AG04450 (cell line): ENCODE measurements at regions not wholly inside any gene's neighbourhood (a gene's known extent, or its start where the extent isn't known, plus 50 kb on each side); places are given as distances from the start of the nearest gene placed in this dataset.

Experiments used
- CTCF ChIA-PET: fragments of 300-600, 350-600 bp; formaldehyde crosslinking; extraction: SDS; loops from one replicate; lab custom pipeline; 2022; ENCODE audit warnings: antibody characterized with exemption, inconsistent platforms; lab: Charles Lee
- POLR2A ChIA-PET: fragments of 350-600 bp; formaldehyde crosslinking; extraction: SDS; loops from one replicate; lab custom pipeline; 2021; ENCODE audit warnings: antibody characterized with exemption, inconsistent platforms; lab: Yijun Ruan, JAX
- DNase-seq: peaks from one replicate; pipeline ENCODE4 v3.0.0-alpha.2; 2011; ENCODE audit warnings: low read depth, low spot score
- H3K27ac ChIP-seq: one replicate; pipeline ENCODE4 v1.5.1; 2012; ENCODE audit warnings: low read depth, low read length, control low read depth
- H3K27me3 ChIP-seq: one replicate; pipeline ENCODE4 v1.6.0; 2012; ENCODE audit warnings: low read length; ENCODE audit not compliant: control insufficient read depth, insufficient read depth
- H3K4me3 ChIP-seq: 2 replicates; pipeline ENCODE4 v1.5.1; 2011; ENCODE audit warnings: mild to moderate bottlenecking, low read depth, low read length, control low read depth
- H3K9me3 ChIP-seq: 2 replicates; pipeline ENCODE4 v1.5.1; 2012; ENCODE audit warnings: low read length; ENCODE audit not compliant: control insufficient read depth, insufficient read depth
- TF ChIP-seq, protein P1 (sequence below): IDR thresholded peaks from 2 replicates; pipeline ENCODE4 v1.5.1; 2011; ENCODE audit warnings: low read depth, low read length, control low read depth, inconsistent platforms

DNA sequence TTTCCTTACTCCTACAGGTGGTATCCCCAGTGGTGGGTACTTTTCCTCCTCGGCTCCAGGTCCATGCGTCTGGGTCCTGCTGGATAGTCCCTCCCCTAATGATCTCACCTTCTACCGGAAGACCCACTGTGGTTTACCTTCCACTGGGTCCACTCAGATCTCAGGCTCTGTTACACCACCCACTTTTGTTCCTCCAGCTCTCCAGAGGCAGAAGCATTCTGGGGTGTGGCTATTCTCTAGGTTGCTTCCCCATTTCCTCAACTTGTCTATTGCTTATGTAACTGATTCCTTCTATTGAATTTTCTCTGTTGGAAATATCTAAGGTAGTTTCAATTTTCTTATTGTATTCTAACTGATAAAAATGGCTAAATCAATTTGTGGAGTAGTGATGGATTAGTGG is 87.6 kb upstream of the GALNT5 start:
- H3K4me3 ChIP-seq = no peak overlapping the region
- TF ChIP-seq, protein P1, sequence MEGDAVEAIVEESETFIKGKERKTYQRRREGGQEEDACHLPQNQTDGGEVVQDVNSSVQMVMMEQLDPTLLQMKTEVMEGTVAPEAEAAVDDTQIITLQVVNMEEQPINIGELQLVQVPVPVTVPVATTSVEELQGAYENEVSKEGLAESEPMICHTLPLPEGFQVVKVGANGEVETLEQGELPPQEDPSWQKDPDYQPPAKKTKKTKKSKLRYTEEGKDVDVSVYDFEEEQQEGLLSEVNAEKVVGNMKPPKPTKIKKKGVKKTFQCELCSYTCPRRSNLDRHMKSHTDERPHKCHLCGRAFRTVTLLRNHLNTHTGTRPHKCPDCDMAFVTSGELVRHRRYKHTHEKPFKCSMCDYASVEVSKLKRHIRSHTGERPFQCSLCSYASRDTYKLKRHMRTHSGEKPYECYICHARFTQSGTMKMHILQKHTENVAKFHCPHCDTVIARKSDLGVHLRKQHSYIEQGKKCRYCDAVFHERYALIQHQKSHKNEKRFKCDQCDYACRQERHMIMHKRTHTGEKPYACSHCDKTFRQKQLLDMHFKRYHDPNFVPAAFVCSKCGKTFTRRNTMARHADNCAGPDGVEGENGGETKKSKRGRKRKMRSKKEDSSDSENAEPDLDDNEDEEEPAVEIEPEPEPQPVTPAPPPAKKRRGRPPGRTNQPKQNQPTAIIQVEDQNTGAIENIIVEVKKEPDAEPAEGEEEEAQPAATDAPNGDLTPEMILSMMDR = no peak
- peaks cover 9% of the 10 kb centered on the region for H3K9me3 ChIP-seq
- ChIA-PET POLR2A (no interaction called here), CTCF (interaction anchor here (0.6 kb wide), 1 partner anchor 544 kb away, joined by 3 read pairs; no protein-coding TSS in a partner anchor)
- no peak overlapping the region for H3K27ac ChIP-seq
- DNase-seq = no peak
- no peaks in the 10 kb centered on the region for H3K27me3 ChIP-seq

DNA sequence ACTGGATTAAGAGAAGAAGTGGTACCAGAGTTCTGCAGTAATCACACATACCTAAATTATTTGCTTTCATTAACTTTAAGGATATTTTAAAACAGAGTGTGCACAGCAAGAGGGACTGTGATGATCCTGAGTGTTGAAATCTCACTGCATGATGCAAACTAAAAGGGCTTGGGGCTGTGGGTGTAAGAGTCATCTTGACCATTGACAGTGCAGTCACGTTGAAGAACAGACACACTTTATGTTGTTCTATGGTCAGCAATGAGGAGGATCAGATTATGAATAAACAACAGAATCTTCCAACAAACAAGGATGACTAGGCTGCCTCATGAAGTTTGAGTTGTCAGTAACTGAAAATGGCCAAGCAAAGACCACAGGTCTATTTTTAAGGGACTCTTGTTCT is 87.2 kb upstream of the GALNT5 start:
- ChIA-PET POLR2A (no interaction called here), CTCF (no interaction called here)
- Histone ChIP-seq H3K4me3 (no peak overlapping the region), H3K9me3 (peaks cover 5% of the 10 kb centered on the region), H3K27me3 (no peaks in the 10 kb centered on the region), H3K27ac (no peak overlapping the region)
- DNase-seq = no peak
- TF ChIP-seq, protein P1 = no peak

DNA sequence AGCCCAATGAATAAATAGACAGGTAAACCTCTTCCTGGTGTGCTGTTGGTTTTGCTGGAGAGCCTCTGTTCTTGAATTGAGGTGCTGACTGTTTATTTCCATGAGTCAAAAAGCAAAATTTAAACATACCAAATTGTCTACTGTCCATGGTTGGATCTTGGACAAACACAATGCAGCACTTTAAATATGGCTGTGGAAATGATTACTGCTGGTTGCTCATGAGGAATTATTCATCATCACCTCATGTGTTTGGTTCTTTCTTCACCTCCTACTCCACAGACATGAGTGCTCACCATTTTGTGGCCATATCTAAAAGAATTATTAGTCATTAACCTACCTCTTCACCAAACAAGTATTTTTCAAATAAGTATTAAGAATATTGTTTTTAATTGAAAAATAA is 85.3 kb upstream of the GALNT5 start:
- Histone ChIP-seq H3K9me3 (no peaks in the 10 kb centered on the region), H3K27ac (no peak overlapping the region), H3K27me3 (no peaks in the 10 kb centered on the region), H3K4me3 (no peak overlapping the region)
- ChIA-PET CTCF (no interaction called here), POLR2A (no interaction called here)
- no peak for DNase-seq
- TF ChIP-seq, protein P1 = no peak

DNA sequence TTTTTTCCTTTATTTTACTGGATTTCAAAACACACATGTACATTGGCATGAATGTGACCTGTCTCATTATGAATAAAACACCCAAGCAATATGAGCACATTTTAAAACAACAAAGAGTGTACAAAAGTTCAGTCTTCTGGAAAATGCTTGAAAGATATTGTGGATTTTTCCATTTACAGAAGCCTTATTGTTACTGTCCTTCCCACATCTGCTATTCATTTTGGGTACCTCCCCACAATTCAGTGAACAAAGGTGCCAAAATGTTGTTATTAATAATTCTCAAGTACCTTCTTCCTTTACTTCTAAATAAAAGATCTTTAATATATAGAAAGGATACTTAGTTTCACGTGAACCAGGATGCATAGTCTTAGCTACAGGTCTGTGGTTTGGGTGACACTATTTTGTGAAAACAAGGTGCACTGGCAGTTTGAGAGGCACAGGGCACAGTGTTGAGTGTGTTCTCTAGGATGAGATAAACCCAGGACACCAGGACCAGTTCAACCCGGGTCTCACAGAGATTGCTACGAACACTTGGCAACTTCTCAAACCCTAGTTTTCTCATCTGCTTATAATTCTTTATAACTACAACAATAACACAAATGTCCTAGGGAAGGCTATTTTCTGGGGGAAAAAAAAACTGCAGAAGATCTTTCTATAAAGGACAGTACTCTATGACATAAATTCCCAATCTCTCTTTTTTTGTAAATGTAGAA is 84.5 kb upstream of the GALNT5 start:
- no peak for DNase-seq
- TF ChIP-seq, protein P1 = no peak
- Histone ChIP-seq H3K27ac (peak overlapping the region; percentile 82), H3K9me3 (no peaks in the 10 kb centered on the region), H3K27me3 (no peaks in the 10 kb centered on the region), H3K4me3 (no peak overlapping the region)
- ChIA-PET POLR2A (interaction anchor here (0.7 to 2.1 kb wide), 3 partner anchors 10 to 120 kb away, joined by 3 to 11 read pairs (median 9); no protein-coding TSS in a partner anchor), CTCF (no interaction called here)

DNA sequence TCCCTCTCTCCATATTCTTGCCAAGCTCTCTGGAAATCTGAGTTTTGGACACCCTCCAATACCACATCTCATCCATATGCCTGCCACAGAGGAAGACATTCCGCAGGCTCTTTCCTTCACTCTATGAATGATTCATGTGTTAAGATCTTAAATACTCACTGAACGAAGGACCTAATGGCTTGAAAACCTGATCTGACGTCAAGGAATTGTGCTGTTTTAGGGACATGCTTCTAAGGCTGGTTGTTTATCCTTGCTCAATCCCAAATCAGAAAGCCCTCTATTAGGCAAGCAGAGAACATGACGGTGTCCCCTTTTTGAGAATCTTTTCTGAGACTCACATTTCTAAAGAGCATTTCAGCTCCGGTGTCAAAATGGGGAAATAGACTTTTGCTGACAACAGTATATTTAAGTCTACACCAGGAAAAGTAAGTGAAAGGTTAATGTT is 83.7 kb upstream of the GALNT5 start:
- Histone ChIP-seq H3K27me3 (no peaks in the 10 kb centered on the region), H3K4me3 (no peak overlapping the region; the same call in 1 of the 2 replicates), H3K9me3 (no peaks in the 10 kb centered on the region), H3K27ac (peak overlapping the region; percentile 82)
- CTCF ChIA-PET = interaction anchor here (1.0 kb wide), 1 partner anchor 26 kb away, joined by 4 read pairs; no protein-coding TSS in a partner anchor
- POLR2A ChIA-PET = interaction anchor here (0.7 to 2.1 kb wide), 3 partner anchors 9 to 121 kb away, joined by 3 to 11 read pairs (median 9); no protein-coding TSS in a partner anchor
- DNase-seq = peak; percentile 98
- TF ChIP-seq, protein P1 = no peak
